ENCODE measurements at regions not wholly inside any gene's neighbourhood (a gene's known extent, or its start where the extent isn't known, plus 50 kb on each side); places are given as distances from the start of the nearest gene placed in this dataset.

- TF ChIP-seq TAF1 (IDR thresholded peaks at IDR 0.05; ENCODE audit: borderline replicate concordance, insufficient read depth, low read length) = no peak
- no peak for TF ChIP-seq POLR2AphosphoS5 (IDR thresholded peaks at IDR 0.05; ENCODE audit: low read depth, low read length)
- TF ChIP-seq, protein P1, sequence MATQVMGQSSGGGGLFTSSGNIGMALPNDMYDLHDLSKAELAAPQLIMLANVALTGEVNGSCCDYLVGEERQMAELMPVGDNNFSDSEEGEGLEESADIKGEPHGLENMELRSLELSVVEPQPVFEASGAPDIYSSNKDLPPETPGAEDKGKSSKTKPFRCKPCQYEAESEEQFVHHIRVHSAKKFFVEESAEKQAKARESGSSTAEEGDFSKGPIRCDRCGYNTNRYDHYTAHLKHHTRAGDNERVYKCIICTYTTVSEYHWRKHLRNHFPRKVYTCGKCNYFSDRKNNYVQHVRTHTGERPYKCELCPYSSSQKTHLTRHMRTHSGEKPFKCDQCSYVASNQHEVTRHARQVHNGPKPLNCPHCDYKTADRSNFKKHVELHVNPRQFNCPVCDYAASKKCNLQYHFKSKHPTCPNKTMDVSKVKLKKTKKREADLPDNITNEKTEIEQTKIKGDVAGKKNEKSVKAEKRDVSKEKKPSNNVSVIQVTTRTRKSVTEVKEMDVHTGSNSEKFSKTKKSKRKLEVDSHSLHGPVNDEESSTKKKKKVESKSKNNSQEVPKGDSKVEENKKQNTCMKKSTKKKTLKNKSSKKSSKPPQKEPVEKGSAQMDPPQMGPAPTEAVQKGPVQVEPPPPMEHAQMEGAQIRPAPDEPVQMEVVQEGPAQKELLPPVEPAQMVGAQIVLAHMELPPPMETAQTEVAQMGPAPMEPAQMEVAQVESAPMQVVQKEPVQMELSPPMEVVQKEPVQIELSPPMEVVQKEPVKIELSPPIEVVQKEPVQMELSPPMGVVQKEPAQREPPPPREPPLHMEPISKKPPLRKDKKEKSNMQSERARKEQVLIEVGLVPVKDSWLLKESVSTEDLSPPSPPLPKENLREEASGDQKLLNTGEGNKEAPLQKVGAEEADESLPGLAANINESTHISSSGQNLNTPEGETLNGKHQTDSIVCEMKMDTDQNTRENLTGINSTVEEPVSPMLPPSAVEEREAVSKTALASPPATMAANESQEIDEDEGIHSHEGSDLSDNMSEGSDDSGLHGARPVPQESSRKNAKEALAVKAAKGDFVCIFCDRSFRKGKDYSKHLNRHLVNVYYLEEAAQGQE (IDR thresholded peaks at IDR 0.05; ENCODE audit: insufficient read depth in 1 of 2, low read depth in 2 of 2, low read length in 2 of 2) = no peak
- no peak for TF ChIP-seq SIN3A (IDR thresholded peaks at IDR 0.05; ENCODE audit: borderline replicate concordance, insufficient read depth, low read length)
Measured at GRCh38 chr6:130529569-130530149, 163.8 kb downstream of the TMEM200A start.

Data from PFSK-1 (cell line).